ENCODE measurements at regions not wholly inside any gene's neighbourhood (a gene's known extent, or its start where the extent isn't known, plus 50 kb on each side); places are given as distances from the start of the nearest gene placed in this dataset.

DNA sequence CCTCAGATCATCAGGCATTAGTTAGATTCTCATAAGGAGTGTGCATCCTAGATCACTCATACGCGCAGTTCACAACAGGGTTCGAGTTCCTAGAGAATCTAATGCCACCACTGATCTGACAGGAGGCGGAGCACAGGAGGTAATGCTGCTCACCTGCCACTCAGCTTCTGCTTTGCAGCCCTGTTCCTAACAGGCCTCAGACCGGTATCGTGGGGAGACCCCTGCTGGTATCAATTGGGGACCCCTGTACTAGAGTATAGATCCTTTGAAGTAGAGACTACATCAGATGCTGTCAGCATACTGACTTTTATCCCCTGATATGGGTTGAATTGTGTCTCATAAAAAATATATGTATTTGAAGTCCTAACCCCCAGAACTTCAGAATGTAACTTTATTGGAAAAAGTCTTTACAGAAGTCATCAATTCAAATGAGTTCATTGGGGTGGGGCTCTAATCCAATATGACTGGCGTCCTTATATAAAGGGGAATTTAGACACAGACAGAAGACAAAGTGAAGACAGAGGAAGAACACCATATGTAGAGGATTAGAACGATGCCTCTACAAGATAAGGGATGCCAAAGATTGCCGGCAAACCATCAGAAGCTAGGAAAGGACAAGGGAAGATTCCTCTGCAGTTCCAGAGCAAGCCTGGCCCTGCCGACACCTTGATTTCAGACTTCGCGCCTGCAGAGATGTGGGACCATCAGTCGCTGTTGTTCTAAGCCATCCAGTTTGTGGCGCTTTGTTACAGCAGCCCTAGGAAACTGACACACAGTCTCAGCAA, 104.4 kb upstream of the BTBD3 start:
- Histone ChIP-seq H3K4me3 (ENCODE audit: low read length) (no peak overlapping the region), H3F3A (ENCODE audit: insufficient read depth, low read length, poor library complexity, severe bottlenecking) (no peaks in the 10 kb centered on the region), H4K20me1 (ENCODE audit: insufficient read depth) (no peaks in the 10 kb centered on the region), H3K27me3 (ENCODE audit: insufficient read depth, low read depth, low read length) (no peaks in the 10 kb centered on the region), H3K9me2 (ENCODE audit: insufficient read depth, low read length) (no peaks in the 10 kb centered on the region), H3K9ac (ENCODE audit: low read length) (no peak overlapping the region), H2AFZ (ENCODE audit: low read depth, low read length) (no peak overlapping the region), H3K9me3 (ENCODE audit: low read length) (no peaks in the 10 kb centered on the region), H3K79me2 (replicated peaks; ENCODE audit: insufficient read depth, low read length) (no peaks in the 10 kb centered on the region), H3K36me3 (ENCODE audit: insufficient read depth, low read length) (no peaks in the 10 kb centered on the region), H3K27ac (ENCODE audit: low read length) (no peak overlapping the region), H3K4me2 (ENCODE audit: low read length) (no peak overlapping the region)
- TF ChIP-seq EP300 (conservative IDR thresholded peaks at IDR 0.05; ENCODE audit: poor library complexity, severe bottlenecking) (no peak), EZH2 (IDR thresholded peaks at IDR 0.05; ENCODE audit: borderline replicate concordance, insufficient read depth, low read length, poor library complexity, severe bottlenecking) (no peak), SMC3 (conservative IDR thresholded peaks at IDR 0.05; ENCODE audit: poor library complexity) (no peak), RAD21 (conservative IDR thresholded peaks at IDR 0.05) (no peak), TAF1 (IDR thresholded peaks at IDR 0.05; ENCODE audit: low read depth) (no peak), POLR2AphosphoS5 (IDR thresholded peaks at IDR 0.05) (no peak), CTCF (IDR thresholded peaks at IDR 0.05; ENCODE audit: poor library complexity, severe bottlenecking) (no peak), MXI1 (conservative IDR thresholded peaks at IDR 0.05; ENCODE audit: poor library complexity, severe bottlenecking) (no peak)
- TF ChIP-seq, protein P1, sequence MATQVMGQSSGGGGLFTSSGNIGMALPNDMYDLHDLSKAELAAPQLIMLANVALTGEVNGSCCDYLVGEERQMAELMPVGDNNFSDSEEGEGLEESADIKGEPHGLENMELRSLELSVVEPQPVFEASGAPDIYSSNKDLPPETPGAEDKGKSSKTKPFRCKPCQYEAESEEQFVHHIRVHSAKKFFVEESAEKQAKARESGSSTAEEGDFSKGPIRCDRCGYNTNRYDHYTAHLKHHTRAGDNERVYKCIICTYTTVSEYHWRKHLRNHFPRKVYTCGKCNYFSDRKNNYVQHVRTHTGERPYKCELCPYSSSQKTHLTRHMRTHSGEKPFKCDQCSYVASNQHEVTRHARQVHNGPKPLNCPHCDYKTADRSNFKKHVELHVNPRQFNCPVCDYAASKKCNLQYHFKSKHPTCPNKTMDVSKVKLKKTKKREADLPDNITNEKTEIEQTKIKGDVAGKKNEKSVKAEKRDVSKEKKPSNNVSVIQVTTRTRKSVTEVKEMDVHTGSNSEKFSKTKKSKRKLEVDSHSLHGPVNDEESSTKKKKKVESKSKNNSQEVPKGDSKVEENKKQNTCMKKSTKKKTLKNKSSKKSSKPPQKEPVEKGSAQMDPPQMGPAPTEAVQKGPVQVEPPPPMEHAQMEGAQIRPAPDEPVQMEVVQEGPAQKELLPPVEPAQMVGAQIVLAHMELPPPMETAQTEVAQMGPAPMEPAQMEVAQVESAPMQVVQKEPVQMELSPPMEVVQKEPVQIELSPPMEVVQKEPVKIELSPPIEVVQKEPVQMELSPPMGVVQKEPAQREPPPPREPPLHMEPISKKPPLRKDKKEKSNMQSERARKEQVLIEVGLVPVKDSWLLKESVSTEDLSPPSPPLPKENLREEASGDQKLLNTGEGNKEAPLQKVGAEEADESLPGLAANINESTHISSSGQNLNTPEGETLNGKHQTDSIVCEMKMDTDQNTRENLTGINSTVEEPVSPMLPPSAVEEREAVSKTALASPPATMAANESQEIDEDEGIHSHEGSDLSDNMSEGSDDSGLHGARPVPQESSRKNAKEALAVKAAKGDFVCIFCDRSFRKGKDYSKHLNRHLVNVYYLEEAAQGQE (IDR thresholded peaks at IDR 0.05; ENCODE audit: borderline replicate concordance) = no peak

DNA sequence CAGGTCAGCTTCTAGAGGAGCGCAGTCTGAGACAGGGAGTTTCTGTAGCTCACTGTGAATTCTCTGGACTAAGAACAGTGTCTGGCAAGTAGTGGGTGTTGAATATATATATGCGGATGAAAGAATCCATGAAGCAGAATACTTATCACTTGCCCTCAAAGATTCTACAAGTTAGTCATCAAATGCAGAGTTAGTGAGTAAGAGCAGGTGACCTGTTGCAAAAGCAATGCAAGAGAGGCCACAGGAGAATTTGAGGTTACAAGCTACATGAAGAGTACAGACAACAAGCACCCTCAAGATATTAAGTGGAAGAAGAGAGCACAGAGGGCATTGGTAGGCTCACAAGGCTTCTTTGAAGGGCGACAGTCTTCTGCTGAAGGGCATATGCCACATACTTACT, 103.4 kb upstream of the BTBD3 start:
- no peak overlapping the region for H2AFZ ChIP-seq (ENCODE audit: low read depth, low read length)
- no peaks in the 10 kb centered on the region for H3F3A ChIP-seq (ENCODE audit: insufficient read depth, low read length, poor library complexity, severe bottlenecking)
- no peaks in the 10 kb centered on the region for H3K9me2 ChIP-seq (ENCODE audit: insufficient read depth, low read length)
- no peaks in the 10 kb centered on the region for H3K9me3 ChIP-seq (ENCODE audit: low read length)
- H3K4me2 ChIP-seq (ENCODE audit: low read length) = no peak overlapping the region
- H3K79me2 ChIP-seq (replicated peaks; ENCODE audit: insufficient read depth, low read length) = no peaks in the 10 kb centered on the region
- no peak for TF ChIP-seq TAF1 (IDR thresholded peaks at IDR 0.05; ENCODE audit: low read depth)
- no peak for TF ChIP-seq EZH2 (IDR thresholded peaks at IDR 0.05; ENCODE audit: borderline replicate concordance, insufficient read depth, low read length, poor library complexity, severe bottlenecking)
- TF ChIP-seq SMC3 (conservative IDR thresholded peaks at IDR 0.05; ENCODE audit: poor library complexity) = no peak
- no peak for TF ChIP-seq POLR2AphosphoS5 (IDR thresholded peaks at IDR 0.05)
- no peak for TF ChIP-seq RAD21 (conservative IDR thresholded peaks at IDR 0.05)
- no peak overlapping the region for H3K27ac ChIP-seq (ENCODE audit: low read length)
- H3K27me3 ChIP-seq (ENCODE audit: insufficient read depth, low read depth, low read length) = no peaks in the 10 kb centered on the region
- no peaks in the 10 kb centered on the region for H3K36me3 ChIP-seq (ENCODE audit: insufficient read depth, low read length)
- no peaks in the 10 kb centered on the region for H4K20me1 ChIP-seq (ENCODE audit: insufficient read depth)
- no peak overlapping the region for H3K4me3 ChIP-seq (ENCODE audit: low read length)
- H3K9ac ChIP-seq (ENCODE audit: low read length) = no peak overlapping the region

All from neural cell (in vitro differentiated cells).